HG02884 (cell line): ENCODE measurements at regions not wholly inside any gene's neighbourhood (a gene's known extent, or its start where the extent isn't known, plus 50 kb on each side); places are given as distances from the start of the nearest gene placed in this dataset.
"Not testable (repeated sequence)": the region's sequence is repeated elsewhere in the genome, so short reads cannot be mapped to it uniquely, and the experiment has no call there.

Experiments
- ATAC-seq: cut with Tn5 transposase; IDR thresholded peaks from one replicate; pipeline ENCODE4 v1.9.1; 2021; ENCODE audit warnings: mild to moderate bottlenecking, moderate library complexity; ENCODE audit not compliant: unreplicated experiment

- ATAC-seq, result no peak
Observed at GRCh38 chr11:90639461-90639993, 416.7 kb upstream of the CHORDC1 start.

DNA sequence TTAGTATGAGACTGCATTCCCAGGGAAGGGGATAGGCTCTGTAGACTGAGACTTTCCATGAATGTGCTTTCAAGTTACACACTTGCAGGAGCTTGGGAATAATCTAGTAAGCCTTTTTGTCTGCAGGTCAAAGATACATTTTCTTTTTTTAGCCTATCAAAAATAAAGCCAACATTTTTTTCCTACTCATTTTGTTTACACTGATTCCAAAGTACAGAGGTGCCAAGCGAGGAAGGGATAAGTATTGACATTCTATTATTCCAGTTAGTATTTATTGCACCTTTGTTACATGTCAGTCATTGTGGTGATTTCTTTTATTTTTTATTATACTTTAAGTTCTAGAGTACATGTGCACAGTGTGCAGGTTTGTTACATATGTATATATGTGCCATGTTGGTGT is 413.0 kb upstream of the CHORDC1 start:
- no peak for ATAC-seq

- ATAC-seq, result no peak
Observed at GRCh38 chr11:90635151-90635550, 412.3 kb upstream of the CHORDC1 start.

GRCh38 chr11:90630176-90630575 is 407.3 kb upstream of the CHORDC1 start:
- no peak for ATAC-seq

GRCh38 chr11:90629229-90629806 is 406.5 kb upstream of the CHORDC1 start:
- no peak for ATAC-seq

GRCh38 chr11:90614318-90614717 is 391.5 kb upstream of the CHORDC1 start:
- no peak for ATAC-seq

- not testable (repeated sequence) for ATAC-seq
Observed at GRCh38 chr11:90613037-90613436, 390.2 kb upstream of the CHORDC1 start.

DNA sequence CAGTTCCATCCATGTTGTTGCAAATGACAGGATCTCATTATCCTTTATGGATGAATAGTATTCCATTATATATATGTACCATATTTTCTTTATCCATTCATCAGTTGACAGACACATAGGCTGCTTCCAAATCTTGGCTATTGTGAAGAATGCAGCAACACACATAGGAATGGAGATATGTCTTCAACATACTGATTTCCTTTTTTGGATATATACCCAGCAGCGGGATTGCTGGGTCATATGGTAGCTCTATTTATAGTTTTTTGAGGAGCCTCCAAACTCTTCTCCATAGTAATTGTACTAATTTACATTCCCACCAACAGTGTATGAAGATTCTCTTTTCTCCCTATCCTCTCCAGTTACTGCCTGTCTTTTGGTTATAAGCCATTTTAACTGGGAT is 383.9 kb upstream of the CHORDC1 start:
- ATAC-seq, result no peak

DNA sequence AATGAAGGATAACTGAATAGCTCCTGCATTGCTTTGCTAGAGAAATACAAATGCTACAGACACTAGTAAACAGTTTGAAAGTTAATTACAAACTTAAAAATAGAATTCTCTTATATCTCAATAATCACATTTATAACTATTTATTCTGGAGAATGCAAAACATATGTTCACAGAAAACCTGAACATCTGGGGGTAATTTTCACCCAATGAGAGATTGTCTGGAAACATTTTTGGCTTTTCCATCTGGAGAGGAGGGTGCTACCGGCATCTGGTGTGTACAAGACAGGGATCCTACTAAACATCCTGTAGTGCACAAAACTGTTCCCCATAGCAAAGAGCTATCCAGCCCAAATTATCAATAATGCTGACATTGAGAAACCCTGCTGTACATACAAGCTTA is 378.4 kb upstream of the CHORDC1 start:
- ATAC-seq, result no peak

DNA sequence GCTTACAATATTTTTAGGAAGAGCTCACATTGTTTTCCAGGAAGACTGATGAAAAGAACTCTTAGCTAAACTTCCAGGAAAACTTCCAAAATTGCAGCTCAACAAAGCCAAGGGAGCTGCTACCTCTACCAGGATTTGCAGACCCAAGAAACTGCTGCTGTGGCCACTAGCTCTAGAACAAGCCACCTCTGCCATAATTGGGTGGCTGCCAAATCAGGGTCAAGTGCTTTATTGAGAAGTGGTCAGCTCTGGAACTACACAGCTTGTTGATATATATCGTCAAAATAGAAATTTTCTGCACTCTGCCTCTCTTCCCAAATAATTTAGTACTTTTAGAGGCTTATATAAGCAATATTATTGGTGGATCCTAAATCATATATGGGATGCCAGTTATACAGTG is 371.8 kb upstream of the CHORDC1 start:
- ATAC-seq, result no peak

GRCh38 chr11:90593099-90593498 is 370.2 kb upstream of the CHORDC1 start:
- no peak for ATAC-seq

DNA sequence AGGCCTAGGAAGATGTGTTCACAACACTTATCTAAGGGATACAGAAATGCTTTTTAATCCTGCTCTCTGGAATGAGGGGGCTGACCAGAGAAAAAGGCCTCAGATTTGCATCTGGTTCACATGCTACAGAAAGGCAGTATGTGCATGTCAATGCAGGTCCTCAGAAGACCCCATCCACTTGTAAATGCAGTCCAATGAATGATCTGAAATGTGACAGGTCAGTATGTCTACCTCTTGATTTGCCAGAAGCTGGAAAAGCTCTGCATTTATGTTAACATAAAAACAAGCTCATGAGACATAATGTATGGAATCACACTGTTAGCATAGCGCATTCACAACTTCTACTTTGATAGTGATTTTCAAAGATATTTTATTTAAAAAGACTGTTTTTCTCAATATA is 367.4 kb upstream of the CHORDC1 start:
- ATAC-seq, result no peak

DNA sequence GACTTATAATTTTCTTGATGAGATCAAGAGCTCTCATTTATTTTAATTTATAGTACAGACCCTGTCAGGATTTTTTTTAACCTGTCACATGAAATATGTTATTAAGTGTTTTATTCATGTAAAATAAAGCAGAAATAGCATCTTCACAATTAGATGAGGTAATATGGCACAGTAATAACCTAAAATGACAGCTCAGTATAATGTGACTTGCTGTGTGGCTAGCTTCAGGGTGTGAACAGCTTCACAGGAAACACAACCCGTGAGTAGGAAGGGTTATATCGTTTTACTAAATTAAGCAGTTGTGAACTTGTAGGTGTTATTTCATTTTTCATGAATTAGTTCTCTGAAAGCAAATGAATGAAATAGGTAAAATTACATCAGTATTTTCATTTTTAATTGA is 366.9 kb upstream of the CHORDC1 start:
- ATAC-seq, result no peak

DNA sequence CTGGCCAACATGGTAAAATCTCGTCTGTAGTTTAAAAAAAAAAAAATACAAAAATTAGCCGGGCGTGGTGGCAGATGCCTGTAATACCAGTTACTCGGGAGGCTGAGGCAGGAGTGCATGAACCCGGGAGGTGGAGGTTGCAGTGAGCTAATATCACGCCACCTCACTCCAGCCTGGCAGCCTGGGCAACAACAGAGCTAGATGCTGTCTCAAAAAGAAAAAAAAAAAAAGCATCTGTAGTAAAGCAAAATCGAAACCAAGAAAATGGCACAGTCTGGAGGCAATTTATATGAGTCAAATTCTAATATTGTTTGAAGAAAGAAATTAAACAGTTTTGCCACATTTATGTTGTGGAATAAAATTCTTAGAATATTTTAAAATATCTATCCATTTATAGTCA is 365.0 kb upstream of the CHORDC1 start:
- no peak for ATAC-seq

DNA sequence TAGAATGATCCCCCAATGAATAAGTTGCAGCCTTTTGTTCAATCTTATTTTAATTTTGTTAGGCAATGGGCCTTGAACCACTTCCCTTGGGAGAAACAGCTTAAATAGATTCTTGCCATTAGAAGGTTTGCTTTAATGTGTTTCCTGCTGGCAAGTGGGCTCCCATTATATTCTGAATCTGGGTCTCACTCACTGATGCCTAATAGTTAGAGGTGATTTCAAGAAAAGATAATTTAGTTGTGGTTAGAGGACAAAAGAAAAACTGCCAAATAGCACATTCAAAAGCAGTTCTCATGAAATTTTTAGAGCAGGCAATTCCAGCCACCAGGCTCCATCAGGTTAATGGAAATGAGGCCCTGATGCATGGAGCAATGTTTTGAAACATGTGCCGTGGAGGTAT is 362.6 kb upstream of the CHORDC1 start:
- no peak for ATAC-seq

GRCh38 chr11:90582999-90583398 is 360.1 kb upstream of the CHORDC1 start:
- not testable (repeated sequence) for ATAC-seq

- ATAC-seq, result no peak
Observed at GRCh38 chr11:90564531-90564930, 341.7 kb upstream of the CHORDC1 start.

GRCh38 chr11:90558328-90558865 is 335.5 kb upstream of the CHORDC1 start:
- ATAC-seq, result no peak

DNA sequence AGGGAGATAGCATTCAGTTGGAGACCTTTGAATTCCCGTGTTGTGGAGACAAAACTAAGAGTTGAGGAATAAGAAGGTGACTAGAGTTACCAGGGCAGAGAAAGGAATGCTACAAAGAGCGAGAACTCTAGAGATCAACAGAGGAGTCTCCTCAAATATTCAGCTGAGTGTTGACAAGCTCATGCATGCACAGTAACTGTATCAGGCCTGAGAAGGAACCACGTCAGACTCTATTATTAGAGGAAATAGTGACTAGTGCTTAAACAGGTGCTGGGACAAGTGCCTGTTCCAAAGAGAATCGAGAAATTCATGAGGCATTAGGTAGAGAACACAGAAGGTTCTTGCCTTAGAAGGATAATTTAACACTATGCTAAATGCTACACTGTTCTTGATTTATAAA is 333.8 kb upstream of the CHORDC1 start:
- no peak for ATAC-seq

DNA sequence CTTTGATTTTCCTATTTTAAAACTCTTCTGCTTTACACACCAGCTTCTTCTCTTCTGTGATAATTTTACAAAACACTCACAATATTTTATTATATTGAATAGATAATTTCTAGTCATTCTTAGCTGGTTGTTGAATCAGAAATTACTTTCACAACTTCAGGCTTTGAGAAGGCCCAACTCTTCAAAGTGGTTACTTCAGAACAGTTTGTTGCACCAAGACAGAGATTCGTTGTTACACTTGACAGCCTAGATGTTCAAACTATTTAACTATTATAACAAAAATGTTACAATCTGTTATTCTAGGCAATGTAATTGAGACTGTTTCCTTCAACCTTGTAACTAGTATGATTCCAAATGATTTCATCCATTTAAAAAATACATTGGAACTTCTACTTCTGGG is 333.2 kb upstream of the CHORDC1 start:
- ATAC-seq, result no peak

- ATAC-seq, result no peak
Observed at GRCh38 chr11:90555477-90555876, 332.6 kb upstream of the CHORDC1 start.

GRCh38 chr11:90542092-90542491 is 319.2 kb upstream of the CHORDC1 start:
- ATAC-seq, result no peak

DNA sequence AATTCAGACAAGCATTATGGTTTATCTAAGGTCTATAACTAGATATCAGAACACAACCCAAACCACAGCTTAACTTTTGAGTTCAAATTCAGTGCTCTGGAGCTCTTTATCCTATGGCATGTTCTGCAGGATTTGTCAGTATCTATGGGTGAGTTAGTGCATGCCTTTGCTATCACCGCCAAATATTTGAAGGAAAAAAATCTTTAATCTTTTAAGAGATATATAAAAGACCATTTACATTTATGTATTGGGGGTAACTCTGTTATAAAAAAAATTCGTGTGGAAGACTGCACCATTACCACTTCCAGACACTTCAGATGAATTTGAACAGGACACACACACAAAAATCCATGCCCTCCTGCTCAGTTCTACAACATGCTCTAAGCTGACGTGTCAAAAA is 313.5 kb upstream of the CHORDC1 start:
- ATAC-seq, result no peak
